ENCODE measurements at regions not wholly inside any gene's neighbourhood (a gene's known extent, or its start where the extent isn't known, plus 50 kb on each side); places are given as distances from the start of the nearest gene placed in this dataset.

DNA sequence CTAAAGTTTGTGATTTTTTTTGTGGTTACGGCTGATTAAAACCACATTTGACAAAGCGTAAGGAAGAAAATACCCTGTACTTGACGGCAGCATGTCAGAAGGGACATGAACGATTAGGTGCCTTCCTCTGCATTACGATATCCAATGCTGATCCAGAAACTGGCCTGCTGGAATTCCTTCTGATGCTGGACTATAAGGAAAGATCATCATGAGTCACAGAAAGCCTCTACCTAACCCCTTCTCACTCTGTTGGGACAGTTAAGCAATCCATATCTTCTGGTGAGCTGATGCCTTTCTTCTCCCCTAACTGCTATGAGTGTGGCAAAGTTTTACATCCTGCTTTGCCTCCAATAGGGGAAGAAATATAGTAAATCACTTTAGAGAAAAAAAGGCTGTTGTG lies 78.4 kb upstream of the PAPPA start:
- peak; percentile 42 for DNase-seq (ENCODE audit: low read depth, low spot score)

DNA sequence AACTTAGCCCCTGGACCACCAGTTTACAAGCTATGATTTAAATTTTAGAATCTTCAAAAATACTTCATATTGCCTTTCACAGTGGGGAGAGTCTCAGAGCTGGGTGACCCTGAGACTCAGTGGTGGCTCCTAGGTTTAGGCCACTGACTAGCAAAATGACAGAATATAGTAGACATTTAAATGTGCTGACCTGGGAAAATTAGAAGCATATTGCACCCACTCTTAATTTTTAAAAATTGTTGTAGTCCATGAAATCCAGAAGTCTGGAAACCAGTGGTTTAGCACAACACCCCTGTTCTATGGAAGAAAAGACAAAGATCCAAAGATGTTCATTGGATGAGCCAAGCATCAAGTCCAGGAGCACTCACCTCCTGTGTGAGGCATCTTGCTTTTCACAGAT lies 75.0 kb upstream of the PAPPA start:
- DNase-seq (ENCODE audit: low read depth, low spot score): no peak

DNA sequence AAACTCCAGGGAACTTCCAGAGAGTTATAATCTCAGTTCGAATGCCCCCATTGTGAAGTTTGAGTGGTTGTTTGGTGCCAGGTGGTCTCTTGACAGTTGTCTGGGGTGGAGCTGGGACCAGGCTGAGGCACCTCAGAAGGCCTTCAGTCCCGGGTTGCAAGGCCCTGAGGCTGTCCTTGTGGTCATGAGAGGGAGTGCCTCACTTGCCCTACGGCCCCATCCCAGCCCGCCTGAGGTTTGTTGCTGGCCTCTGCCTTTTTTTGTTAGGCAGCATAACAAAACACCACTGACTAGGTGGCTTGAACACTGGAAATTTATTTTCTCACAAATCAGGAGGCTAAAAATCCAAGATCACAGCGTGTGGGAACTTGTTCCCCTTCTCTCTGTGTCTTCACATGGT lies 73.0 kb upstream of the PAPPA start:
- no peak for DNase-seq (ENCODE audit: low read depth, low spot score)

GRCh38 chr9:116081435-116082115 lies 72.0 kb upstream of the PAPPA start:
- DNase-seq (ENCODE audit: low read depth, low spot score): no peak

- DNase-seq (ENCODE audit: low read depth, low spot score): no peak
These were observed 69.8 kb upstream of the PAPPA start for GRCh38 chr9:116083837-116084236.

GRCh38 chr9:116084497-116084896 lies 69.1 kb upstream of the PAPPA start:
- DNase-seq (ENCODE audit: low read depth, low spot score): no peak

DNA sequence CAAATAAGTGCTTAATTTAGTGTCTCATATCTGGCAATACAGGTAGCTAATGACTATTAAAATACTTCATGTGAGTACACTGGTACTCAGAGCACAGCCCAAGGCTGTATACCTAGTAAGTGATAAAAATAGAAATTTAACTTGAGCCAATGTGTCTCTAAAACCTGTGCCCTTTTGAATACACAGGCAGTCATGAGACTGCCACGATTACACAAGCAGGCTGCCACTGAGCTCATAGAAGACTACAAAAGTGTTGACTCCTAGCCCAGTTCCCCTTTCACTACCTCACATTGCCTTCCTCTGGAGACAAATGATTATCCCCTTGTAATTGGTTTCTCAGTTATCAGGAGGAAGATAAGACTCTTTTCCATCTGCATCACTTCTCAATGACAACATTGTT lies 66.3 kb upstream of the PAPPA start:
- DNase-seq (ENCODE audit: low read depth, low spot score): peak; percentile 57

DNA sequence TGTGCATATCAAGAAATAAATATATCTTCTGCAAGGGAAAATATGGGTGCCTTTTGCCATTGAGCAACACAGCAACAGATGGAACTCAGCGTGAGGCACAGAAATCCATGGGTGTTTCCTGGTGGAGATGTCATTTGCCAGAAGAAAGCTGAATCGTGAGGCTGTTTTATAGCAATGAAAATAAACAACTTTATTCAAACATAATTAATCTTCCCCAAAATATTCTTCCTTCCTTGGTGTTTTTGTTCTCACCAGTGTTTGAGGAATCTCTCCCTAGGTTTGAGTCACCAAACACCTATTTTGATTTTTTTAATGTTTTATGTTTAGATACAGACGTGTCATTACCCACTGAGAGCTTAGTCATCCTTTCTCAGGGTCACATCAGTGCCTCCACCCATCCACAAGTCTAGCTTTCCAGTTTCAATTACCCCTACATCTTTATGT lies 65.8 kb upstream of the PAPPA start:
- peak; percentile 33 for DNase-seq (ENCODE audit: low read depth, low spot score)

DNA sequence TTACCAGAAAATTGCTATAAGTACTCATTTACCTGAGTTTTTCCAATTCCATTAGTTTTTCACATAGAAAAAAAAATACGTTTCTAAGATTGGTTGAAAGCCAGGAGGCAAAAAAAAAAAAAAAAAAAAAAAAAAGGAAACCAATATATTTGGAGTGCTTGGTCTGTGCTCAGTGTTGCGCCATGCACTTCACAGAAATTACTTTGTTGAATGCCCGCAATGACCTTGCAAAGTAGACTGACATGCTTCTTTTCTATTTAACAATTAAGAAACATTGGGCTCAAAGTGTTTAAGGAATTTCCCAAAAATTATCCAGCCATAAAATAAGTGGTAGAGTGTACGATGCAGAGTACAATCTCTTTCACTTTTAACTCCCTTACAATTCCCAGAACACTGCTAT lies 65.2 kb upstream of the PAPPA start:
- no peak for DNase-seq (ENCODE audit: low read depth, low spot score)

- DNase-seq (ENCODE audit: low read depth, low spot score): no peak
These were observed 63.4 kb upstream of the PAPPA start for GRCh38 chr9:116090030-116090770.

GRCh38 chr9:116094846-116095245 lies 58.7 kb upstream of the PAPPA start:
- DNase-seq (ENCODE audit: low read depth, low spot score): no peak

DNA sequence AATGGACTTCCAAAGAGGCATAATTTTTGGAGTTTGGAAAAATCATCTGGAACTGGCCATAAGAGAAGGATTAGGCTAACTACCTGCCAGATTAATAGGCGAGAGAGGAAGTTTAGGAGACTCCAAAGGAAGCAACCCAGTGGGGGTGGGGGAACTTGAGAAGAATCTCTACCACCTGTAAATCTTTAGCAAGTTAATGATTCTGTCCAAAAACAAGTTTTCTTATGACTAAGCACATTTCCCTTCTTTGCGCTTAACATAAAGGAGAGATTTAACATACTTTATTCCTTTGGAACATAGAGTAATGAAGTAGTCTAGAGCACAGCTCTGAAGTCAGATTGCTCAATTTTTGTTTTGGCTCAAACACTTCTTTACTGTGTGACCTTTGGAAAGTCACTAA lies 58.2 kb upstream of the PAPPA start:
- no peak for DNase-seq (ENCODE audit: low read depth, low spot score)

DNA sequence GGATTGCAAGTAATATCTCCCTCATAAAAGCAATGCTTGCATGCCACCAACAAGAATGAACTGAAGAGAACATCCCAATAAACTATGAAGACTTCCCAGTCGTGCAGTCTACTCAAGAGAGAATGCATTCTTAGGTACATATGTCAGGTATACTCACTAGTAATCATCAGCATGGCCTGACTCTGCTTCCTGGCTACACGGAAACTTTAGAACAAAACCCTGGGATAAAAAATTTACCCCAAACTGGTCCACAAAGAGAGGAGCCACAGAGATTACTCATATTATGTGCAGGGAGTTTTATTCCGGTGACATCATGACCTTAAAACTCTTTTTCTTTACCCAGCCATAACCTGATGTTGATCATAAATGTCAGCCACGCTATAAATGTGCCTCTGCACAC lies 57.5 kb upstream of the PAPPA start:
- DNase-seq (ENCODE audit: low read depth, low spot score): no peak

GRCh38 chr9:116096853-116097252 lies 56.7 kb upstream of the PAPPA start:
- no peak for DNase-seq (ENCODE audit: low read depth, low spot score)

DNA sequence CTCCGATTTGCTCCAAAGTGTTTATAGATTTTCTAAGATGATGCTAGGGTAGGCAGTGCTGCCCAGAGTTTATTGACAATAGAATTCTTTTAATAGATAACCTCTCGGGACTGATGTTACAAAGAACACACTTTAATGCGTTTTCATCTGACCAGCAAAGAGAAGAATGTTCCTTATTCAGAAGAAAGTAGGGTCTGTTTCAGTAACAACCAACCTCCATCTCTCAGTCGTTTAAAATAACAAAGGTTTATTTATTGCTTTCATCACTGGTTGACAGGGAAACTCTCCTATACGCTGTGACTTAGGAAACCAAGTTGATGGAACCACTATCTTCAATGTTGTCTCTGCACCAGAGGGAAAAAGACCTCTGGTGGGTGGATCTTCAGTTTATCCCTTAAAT lies 55.1 kb upstream of the PAPPA start:
- no peak for DNase-seq (ENCODE audit: low read depth, low spot score)

GRCh38 chr9:116099821-116100220 lies 53.8 kb upstream of the PAPPA start:
- no peak for DNase-seq (ENCODE audit: low read depth, low spot score)

GRCh38 chr9:116100711-116101121 lies 52.9 kb upstream of the PAPPA start:
- DNase-seq (ENCODE audit: low read depth, low spot score): no peak

DNA sequence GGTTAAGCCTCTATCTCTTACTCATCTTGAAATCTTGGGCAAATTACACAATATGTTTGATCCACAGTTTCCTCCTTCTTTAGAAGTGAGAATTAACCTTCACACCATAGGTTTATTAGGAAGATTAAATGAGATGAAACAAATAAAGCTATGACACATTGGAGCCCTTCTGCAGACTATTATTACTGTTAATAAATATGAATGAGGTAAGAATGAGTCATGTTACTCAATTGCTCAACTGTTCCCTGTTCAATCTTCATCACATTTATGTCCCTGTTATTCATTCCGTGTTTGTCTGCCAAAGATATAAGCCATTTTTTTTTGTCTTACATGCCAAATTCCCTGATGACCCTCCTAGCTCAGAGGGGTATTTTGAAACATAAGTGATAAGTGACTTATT lies 52.1 kb upstream of the PAPPA start:
- no peak for DNase-seq (ENCODE audit: low read depth, low spot score)

GRCh38 chr9:116102596-116102995 lies 51.0 kb upstream of the PAPPA start:
- peak; percentile 25 for DNase-seq (ENCODE audit: low read depth, low spot score)
